Midbrain (tissue), 1 donor: ENCODE measurements at regions not wholly inside any gene's neighbourhood (a gene's known extent, or its start where the extent isn't known, plus 50 kb on each side); places are given as distances from the start of the nearest gene placed in this dataset.
"Not testable (repeated sequence)": the region's sequence is repeated elsewhere in the genome, so short reads cannot be mapped to it uniquely, and the experiment has no call there.

Experiments used
- DNase-seq: peaks from one replicate; lab custom pipeline; 2025; lab: John Stamatoyannopoulos, UW

DNA sequence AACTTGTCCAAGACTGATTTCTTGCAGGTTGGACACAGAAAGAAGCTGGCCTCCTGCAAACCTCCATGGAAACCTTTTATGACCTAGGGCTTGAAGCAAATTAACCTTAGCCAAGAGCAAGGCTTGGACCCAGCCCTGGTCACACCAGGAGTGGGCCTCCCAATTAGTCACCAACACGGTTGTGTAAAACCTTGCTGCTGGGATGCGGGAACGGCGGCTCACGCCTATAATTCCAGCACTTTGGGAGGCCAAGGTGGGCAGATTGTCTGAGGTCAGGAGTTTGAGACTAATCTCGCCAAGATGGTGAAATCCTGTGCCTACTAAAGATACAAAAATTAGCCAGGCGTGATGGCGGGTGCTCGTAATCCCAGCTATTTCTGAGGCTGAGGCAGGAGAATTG is 419.9 kb downstream of the AASDHPPT start:
- DNase-seq: no peak

DNA sequence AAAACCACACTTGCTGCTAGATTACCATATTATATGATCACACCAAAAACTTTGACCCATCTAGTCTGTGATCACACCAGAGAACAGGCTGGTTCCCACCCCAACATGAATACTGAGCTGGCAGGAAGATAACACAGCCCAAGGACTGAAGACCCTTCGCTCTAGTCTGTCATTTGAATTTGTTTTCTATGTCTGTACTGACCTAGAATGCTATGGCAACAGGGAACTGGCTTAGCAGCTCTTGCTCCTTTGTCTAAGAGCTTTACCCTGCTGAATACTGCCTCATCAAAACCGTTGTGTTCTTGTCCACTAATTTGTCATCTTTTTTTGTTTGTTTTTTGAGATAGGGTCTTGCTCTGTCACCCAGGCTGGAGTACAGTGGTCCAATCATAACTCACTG is 420.4 kb downstream of the AASDHPPT start:
- DNase-seq: no peak

DNA sequence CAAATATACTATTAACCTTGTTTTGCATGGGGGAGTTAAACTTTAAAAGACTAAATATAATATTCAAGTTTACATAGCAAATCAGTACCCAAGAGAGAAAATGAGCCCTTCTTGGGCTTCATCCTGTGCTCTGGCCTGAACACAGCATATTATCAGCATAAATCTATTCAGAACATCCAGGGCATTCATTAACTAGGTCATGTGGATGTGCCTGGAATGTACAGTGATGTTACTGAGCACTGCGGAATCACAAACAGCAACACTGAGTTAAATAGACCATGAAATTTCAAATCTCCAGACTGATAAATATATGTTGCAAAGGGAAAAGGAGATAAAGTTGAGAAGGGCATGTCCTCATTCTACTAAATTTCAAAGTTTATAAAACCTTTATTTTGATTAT is 426.4 kb downstream of the AASDHPPT start:
- no peak for DNase-seq

DNA sequence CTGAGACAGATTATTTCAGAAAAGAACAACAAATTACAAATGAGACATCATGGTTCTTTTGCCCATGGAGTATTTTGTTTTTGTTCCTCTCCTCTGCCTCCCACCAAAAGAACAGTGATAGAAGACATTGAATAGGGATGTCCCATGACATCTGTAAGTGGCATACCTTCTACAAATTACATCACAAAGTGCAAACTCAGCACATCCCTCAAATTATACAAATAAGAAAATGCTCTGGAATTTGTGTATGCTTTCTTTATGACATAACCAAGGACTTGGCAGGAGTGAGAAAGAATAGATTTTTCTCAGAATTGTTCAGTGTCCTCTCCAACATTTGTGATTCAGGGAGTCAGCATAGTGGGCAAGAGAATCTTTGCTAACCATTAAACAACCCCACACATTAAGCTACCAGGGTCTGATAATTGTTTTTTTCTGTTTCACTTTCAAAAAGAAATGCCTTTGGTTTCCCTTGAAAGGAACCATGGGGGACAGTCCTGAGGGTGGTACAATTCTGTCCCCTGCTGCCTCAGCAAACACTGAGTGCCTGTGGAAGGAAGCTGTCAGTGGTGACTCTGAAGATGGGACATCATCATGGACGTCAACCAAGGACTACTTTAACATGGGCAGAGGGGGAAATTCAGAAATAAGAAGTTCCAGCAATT is 430.3 kb downstream of the AASDHPPT start:
- DNase-seq: no peak

DNA sequence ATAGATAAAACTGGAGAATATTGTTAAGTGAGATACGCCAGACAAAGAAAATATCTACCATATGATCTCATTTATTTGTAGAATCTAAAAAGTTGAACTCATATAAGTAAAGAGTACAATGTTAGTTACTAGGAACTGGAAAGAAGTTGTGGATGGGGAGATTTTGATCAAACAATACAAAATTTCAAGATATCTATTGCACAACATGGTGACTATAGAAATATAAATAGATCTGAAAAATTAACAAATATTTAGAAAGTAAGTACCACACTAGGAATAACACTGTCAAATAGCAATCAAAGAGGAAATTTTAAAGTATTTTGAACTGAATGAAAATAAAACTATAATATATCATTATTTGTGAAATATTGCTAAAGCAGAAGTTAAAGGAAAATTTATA is 437.2 kb downstream of the AASDHPPT start:
- no peak for DNase-seq

DNA sequence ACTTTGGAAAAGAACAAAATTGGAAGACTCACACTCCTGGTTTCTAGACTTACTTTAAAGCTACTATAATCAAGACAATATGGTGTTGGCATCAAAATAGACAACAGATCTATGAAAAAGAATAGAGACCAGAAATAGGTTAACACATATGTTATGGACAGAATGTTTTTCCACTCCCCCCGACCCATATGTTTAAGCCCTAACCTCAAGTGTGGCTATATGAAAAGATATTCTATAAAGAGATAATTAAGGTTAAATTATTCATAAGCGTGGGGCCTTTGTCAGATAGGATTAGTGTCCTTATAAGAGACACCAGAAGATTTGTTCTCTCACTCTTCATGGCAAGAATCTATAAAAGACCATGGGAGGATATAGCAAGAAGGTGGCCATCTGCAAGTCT is 440.0 kb downstream of the AASDHPPT start:
- DNase-seq: no peak

DNA sequence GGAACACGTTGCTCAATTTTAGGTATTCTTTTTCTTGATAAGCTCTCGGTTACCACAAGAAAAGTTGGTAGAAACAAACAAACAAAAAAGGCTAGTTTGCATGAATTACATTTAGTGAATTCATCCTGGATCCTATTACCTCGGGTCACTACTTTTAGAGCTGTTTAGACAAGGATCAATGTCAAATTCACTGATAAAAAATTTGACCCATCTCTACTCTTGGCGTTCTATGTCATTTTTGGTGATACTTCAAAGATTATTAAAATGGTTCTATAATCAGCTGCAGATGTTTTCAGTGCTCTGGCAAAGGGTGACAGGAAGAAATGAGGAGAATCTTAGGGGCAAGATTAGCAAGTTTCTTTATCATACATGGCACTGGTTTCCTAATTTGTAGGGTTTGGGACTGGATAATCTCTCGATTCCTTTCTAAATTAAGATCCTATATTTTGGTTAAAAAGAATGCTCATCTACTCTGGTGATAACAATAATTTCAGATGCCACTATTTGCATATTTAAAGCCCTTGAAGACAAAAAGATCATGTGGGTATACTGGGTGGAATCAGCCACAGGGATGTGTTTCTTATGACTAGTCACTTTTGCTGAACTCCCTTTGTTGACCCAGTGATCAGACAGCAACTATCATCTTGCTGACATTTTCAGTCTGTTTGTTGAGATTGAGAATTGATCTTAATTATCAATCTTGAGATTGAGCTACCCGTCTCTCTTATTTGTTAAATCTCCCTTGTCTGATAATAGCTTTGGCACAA is 442.9 kb downstream of the AASDHPPT start:
- DNase-seq: no peak

DNA sequence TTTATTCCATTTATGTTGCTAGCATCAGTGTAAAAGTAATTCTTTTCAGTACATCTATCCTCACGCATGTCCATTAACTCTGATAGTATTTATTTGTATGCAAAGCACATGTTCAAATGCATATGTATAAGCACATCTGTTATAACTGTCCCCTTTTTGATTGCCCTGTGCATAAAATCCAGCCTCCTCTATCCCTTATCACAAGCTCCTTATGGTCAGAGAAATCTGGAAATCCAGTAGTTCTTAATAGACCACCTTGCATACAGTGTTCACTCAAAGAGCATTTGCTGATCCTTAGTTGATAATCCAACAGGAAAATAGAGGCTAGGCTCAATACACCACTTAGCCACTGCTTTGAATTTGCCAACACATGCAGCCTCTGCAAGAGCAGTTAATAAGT is 443.5 kb downstream of the AASDHPPT start:
- no peak for DNase-seq

DNA sequence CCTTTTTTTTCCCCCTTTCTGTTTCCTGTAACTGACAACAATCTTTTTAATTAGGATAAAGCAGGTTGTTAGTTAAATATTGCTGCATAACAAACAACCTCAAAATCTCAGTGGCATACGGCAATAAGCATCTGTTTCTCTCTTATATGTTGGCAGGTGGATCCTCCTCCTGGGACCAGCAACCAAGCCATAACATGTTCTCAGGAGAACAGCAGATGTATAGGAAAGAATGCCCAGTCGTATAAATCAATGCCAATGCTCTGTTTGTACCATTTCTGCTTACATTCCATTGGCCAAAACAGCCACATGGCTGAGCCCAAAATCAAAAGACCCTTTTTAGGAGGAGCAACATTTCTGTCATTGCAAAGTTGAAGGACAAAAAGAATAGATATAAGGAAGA is 445.7 kb downstream of the AASDHPPT start:
- no peak for DNase-seq

DNA sequence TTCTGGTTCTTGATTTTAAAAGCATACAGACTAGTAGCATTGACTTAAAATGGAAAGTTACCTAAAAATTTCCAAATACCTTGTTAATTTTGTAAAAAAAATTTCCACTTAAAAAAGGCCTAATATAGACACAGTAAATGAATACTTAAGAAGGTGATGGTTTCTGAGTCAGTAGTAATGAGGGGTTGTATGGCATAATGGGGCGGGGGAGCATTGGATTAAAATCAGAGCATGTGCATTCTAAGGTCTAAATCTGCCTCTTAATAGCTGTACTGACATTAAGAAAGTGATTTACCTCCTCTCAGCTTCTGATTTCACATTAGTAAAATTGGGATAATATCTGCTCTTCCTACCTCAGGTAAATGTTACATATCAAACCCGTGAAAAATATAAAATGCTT is 446.5 kb downstream of the AASDHPPT start:
- no peak for DNase-seq

DNA sequence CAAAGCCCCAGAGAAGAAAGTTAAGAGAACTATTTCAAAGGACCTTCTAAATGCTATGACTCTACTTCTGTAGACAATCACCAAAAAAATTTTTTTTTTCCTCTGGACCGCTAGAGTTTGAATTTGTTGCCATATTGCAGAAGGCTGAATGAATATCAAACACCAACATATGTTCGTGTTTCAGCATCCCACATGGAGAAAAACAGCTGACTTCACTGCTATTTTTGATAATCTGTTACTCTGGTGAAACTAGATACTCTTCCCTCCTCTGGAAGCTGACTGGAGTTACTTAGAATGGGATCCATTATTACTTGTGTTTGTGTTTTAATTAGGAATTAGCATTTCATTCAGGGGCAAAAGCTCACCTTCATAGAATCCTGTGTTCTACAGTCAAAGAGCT is 447.0 kb downstream of the AASDHPPT start:
- DNase-seq: no peak

DNA sequence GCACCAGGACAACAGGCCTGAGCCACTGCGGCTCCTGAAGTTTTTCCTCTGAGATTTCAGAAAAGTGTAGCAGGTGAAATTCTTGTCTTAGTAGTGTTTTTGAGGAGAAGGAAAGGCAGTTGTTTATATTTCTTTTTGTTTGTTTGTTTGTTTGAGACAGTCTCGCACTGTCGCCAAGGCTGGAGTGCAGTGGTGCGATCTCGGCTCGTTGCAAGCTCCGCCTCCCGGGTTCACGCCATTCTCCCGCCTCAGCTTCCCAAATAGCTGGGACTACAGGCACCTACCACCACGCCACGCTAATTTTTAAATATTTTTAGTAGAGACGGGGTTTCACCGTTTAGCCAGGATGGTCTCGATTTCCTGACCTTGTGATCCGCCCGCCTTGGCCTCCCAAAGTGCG is 454.2 kb downstream of the AASDHPPT start:
- not testable (repeated sequence) for DNase-seq

DNA sequence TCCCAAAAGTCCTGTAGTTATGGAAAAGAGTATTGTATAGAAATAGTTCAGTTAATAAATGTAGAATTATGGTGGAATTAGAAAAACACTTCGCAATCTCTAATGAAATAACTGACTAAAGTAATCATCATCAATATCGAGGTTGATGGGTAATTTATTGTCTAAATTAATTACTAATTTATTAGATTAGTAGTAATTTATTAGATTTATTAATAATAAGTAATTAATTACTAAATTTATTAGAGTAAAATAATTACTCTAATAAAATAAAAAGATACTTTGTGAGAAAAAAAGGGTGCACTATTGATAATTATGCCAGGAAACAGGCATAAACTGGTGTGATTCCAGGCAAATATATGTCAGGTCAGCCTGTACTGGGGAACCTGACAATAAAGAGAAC is 455.6 kb downstream of the AASDHPPT start:
- DNase-seq: no peak

DNA sequence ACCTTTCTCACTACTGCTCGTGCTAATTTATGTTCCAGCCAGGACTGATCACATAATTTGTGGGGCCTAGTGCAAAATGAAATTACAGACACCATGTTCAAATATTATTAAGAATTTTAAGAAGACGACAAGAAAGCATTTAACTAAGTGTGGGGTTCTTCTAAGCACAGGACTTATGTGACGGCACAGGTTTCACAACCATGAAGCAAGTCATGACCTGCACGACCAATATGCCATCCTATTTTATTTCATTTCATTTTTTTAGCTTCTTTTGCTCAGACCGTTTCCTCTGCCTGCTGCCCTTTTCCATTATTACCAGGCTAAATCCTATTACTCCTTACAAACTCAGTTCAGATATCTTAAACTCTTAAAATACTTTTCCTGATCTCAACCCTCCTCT is 462.5 kb downstream of the AASDHPPT start:
- no peak for DNase-seq

DNA sequence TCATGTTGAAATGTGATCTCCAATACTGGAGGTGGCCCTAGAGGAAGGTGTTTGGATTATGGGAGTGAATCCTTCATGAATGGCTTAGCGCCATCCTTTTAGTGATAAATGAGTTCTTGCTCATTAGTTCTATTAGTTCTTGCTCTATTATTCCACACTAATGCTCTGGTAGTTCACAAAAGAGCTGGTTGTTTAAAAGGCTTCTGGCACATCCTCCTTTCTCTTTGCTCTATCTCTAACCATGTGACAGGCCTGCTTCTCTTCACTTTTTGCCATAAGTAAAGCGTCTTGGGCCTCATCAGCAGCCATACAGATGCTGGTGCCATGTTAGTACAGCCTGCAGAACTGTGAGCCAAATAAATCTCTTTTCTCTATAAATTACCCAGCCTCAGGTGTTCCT is 469.9 kb downstream of the GUCY1A2 start:
- no peak for DNase-seq

DNA sequence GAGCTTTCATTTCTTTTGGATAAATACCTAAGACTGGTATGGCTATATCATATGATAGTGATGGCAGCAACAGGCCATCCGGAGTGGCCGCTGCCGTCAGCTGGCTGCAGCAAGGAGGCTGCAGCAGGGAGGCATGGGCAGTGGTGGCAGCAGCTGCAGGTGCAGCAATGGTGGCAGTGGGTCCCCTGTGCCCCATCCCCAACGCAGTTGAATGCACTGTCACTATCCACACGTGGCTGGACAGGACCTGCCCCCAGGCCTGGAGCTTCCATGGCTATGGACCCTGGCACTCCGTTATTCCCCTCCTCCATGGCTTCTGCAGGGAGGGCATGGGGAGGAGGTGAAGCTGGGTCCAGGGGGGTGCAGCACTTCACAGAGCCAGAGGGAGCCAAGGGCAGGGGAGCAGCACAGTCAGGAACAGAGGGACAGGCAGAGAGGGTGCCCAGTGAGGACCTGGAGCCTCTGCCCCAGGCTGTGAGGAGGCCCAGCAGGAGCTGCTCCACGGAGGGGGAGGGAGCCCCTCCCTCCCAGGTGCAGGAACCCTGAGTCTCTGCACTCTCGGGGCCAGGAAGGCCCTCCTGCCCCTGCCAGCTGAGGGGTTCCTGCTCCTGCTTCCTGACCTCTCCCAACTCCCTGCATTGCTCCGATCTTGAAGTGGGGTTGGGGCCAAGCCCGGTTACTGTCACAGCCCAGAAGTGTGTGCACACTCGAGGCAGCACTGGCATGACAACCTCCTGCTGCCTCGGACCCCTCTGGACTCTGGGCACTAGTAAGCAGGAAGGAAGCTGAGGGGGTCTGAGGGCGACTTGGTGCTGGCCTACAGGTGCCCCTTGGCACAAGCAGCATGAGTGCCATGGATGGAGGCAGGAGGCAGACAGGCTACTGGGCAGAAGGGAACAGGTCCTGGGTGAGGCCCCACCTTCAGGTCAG is 466.3 kb downstream of the GUCY1A2 start:
- DNase-seq: no peak

DNA sequence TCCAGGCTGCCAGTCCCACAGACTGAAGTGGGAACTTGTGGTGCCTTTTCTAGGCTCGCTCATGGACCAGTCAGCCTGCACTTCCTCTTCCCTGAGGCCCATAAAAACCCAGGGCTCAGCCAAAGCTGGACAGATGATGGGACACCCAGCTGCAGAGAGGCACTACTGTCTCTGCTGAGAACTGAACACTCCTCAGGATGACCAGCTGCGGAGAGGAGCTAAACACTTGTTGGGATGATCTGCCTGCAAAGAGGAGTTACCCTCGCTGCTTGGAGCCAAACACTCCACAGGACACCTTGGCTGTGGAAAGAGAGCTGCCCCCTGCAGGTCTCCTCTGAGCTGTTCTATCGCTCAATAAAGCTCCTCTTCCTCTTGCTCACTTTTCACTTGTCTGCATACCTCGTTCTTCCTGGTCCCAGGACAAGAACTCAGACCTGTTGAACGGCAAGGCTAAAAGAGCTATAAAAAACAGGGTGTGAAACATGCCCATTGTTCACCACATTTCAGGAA is 465.5 kb downstream of the GUCY1A2 start:
- no peak for DNase-seq

DNA sequence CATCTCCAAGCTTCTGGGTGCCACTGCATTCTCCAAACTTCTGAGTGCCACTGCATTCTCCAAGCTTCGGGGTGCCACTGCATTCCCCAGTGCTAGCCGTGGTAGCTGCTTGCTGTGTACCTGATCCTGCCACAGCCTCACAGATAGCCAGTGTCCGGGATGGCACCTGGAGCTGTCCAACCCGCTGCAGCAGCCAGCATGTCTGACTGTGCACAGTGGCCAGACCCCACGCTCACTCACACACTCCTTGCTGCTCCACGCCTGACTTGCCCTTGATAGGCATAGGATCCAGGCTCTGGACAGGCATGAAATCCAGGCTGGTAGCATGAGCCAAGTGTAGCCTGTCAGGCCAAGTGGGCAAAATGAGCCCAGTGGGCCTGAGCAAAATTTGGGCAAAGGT is 465.0 kb downstream of the GUCY1A2 start:
- no peak for DNase-seq

DNA sequence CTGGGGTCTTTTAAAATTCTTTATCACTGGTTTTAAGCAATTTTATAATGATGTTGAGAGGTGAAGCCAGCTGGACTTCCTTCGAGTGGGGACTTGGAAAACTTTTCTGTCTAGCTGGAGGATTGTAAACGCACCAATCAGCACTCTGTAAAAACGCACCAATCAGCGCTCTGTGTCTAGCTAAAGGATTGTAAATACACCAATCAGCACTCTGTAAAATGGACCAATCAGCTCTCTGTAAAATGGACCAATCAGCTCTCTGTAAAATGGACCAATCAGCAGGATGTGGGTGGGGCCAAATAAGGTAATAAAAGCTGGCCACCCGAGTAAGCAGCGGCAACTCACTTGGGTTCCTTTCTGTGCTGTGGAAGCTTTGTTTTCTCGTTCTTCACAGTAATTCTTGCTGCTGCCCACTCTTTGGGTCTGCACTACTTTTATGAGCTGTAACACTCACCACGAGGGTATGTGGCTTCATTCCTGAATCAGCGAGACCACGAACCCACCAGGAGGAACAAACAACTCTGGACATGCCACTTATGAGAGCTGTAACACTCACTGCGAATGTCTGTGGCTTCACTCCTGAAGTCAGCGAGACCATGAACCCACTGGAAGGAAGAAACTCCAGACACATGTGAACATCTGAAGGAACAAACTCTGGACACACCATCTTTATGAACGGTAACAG is 462.6 kb downstream of the GUCY1A2 start:
- not testable (repeated sequence) for DNase-seq

DNA sequence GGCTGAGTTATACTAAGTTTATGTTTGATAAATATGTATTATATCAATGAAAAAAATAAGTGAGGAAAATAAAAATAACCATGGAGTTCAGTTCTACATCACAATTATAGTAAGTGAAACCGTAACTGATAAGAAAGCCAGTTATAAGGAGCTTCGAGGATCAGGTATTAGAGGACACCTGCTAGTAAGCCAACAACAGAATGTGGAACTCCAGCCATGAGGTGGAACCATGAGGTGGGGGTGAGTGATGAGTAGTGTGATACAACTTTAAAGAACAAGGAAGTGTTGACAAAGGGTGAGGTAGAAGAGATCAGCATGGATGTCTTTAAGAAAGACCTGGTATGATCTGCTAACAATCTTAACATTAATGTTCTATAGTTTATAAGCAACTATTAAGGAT is 452.9 kb downstream of the GUCY1A2 start:
- no peak for DNase-seq

DNA sequence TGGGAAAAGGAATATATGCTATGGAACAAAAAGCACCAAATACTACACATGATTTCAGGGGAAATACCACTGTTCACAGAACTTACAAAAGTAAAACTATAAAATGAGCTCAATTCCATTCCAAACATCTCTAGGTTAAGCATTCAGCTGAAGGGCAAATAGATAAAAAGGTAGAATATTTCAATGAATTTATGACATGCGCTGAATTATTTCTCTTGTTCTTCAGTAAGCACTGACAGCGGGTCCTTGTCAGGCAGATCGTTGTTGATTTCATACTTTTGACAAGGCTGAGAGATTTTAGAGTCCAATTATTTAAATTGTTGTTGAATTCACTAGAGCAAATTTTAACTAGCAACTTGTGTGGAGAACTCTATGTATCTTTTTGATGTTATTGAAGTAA is 449.6 kb downstream of the GUCY1A2 start:
- DNase-seq: no peak

DNA sequence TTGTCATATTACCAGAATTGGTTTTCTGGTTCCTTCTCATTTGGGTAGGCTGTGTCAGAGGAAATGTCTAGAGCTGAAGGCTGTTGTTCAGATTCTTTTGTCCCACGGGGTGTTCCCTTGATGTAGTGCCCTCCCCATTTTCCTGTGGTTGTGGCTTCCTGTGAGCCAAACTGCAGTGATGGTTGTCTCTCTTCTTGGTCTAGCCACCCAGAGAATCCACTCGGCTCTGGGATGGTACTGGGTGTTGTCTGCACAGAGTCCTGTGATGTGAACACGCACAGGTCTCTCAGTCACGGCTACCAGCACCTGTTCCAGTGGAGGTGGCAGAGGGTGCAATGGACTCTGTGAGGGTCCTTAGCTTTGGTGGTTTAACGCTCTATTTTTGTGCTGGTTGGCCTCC is 440.9 kb downstream of the GUCY1A2 start:
- not testable (repeated sequence) for DNase-seq
